Astrocyte of the cerebellum (primary cell): ENCODE measurements at regions not wholly inside any gene's neighbourhood (a gene's known extent, or its start where the extent isn't known, plus 50 kb on each side); places are given as distances from the start of the nearest gene placed in this dataset.

ENCODE experiments used
- DNase-seq: peaks from one replicate; pipeline ENCODE4 v3.0.0-alpha.2; 2011; ENCODE audit warnings: low read depth
- H3K4me3 ChIP-seq: 2 replicates; pipeline ENCODE4 v1.5.1; 2011; ENCODE audit warnings: mild to moderate bottlenecking, low read depth, low read length, moderate library complexity
- in situ Hi-C: cut with HindIII; loops from 2 replicates; pipeline ENCODE4 v1.10.0; 2017; ENCODE audit warnings: low sequenced_read_pairs
- TF ChIP-seq, protein P1 (sequence below): IDR thresholded peaks from 2 replicates; pipeline ENCODE4 v1.5.1; 2012; ENCODE audit warnings: low read length, low read depth, moderate library complexity, mild to moderate bottlenecking; ENCODE audit errors: missing control alignments

DNA sequence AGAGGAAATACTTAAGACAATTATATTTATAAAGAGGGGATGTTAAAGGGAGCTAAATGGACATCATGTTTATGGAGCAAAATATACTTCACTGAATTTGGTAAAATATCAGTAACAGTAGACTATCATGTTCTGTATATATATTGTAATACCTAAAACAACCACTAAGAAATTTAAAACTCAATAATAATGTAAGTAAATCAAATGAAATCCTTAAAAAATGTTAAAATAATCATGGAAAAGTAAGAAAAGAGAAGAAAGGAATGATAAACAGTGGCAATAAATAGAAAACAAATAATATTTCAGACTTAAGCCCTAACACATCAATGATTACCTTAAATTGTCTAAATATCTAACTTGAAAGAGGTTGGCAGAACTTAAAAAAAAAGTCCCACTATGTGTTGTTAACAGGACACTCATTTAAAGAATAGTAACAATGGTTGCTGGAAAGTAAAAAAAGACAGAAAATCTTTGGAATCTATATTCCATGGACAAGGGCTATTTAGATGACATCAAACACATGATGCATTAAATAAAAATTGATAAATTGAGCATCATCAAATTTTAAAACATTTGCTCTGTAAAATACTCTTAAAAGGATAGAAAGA, 842.2 kb upstream of the MAP3K7 start:
- in situ Hi-C loops = no loop called here
- no peak for DNase-seq
- TF ChIP-seq, protein P1, sequence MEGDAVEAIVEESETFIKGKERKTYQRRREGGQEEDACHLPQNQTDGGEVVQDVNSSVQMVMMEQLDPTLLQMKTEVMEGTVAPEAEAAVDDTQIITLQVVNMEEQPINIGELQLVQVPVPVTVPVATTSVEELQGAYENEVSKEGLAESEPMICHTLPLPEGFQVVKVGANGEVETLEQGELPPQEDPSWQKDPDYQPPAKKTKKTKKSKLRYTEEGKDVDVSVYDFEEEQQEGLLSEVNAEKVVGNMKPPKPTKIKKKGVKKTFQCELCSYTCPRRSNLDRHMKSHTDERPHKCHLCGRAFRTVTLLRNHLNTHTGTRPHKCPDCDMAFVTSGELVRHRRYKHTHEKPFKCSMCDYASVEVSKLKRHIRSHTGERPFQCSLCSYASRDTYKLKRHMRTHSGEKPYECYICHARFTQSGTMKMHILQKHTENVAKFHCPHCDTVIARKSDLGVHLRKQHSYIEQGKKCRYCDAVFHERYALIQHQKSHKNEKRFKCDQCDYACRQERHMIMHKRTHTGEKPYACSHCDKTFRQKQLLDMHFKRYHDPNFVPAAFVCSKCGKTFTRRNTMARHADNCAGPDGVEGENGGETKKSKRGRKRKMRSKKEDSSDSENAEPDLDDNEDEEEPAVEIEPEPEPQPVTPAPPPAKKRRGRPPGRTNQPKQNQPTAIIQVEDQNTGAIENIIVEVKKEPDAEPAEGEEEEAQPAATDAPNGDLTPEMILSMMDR = no peak
- no peak overlapping the region for H3K4me3 ChIP-seq

- in situ Hi-C loops = no loop called here
- TF ChIP-seq, protein P1 = no peak
- H3K4me3 ChIP-seq = no peak overlapping the region
- no peak for DNase-seq
These were observed 841.4 kb upstream of the MAP3K7 start for GRCh38 chr6:91428296-91428695.

- DNase-seq = no peak
- TF ChIP-seq, protein P1 = no peak
- H3K4me3 ChIP-seq = no peak overlapping the region
- in situ Hi-C loops = no loop called here
These were observed 833.4 kb upstream of the MAP3K7 start for GRCh38 chr6:91420243-91420642.

- DNase-seq = no peak
- in situ Hi-C loops = no loop called here
- TF ChIP-seq, protein P1 = no peak
- H3K4me3 ChIP-seq = no peak overlapping the region
These were observed 828.2 kb upstream of the MAP3K7 start for GRCh38 chr6:91415031-91415605.

DNA sequence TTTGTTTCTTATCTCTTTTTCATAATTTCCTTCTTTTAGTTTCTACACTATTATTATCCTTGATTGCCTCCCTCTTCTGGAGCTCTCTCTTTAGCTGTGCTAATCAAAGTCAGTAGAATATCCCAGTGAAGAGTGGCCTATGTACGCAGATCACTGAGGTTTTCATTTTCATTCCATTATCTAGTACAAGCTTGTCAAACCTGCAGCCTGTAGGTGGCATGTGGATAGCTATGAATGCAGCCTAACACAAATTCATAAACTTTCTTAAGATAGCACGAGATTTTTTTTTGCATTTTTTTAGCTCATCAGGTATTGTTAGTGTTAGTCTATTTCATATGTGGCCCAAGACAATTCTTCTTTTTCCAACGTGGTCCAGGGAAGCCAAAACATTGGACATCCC, 825.7 kb upstream of the MAP3K7 start:
- H3K4me3 ChIP-seq = no peak overlapping the region
- in situ Hi-C loops = no loop called here
- TF ChIP-seq, protein P1 = no peak
- no peak for DNase-seq

GRCh38 chr6:91407706-91408105, 820.8 kb upstream of the MAP3K7 start:
- in situ Hi-C loops = no loop called here
- TF ChIP-seq, protein P1 = no peak
- no peak for DNase-seq

More at GRCh38 chr6:91407706-91408105, 820.8 kb upstream of the MAP3K7 start:
- no peak overlapping the region for H3K4me3 ChIP-seq
